NCI-H1417 treated with DMSO at 0.1 percent for 48 hours (cell line): ENCODE measurements at regions not wholly inside any gene's neighbourhood (a gene's known extent, or its start where the extent isn't known, plus 50 kb on each side); places are given as distances from the start of the nearest gene placed in this dataset.
"Not testable (repeated sequence)": the region's sequence is repeated elsewhere in the genome, so short reads cannot be mapped to it uniquely, and the experiment has no call there.

Source experiments
- DNase-seq: peaks from one replicate; lab custom pipeline; 2025; lab: John Stamatoyannopoulos, UW

DNA sequence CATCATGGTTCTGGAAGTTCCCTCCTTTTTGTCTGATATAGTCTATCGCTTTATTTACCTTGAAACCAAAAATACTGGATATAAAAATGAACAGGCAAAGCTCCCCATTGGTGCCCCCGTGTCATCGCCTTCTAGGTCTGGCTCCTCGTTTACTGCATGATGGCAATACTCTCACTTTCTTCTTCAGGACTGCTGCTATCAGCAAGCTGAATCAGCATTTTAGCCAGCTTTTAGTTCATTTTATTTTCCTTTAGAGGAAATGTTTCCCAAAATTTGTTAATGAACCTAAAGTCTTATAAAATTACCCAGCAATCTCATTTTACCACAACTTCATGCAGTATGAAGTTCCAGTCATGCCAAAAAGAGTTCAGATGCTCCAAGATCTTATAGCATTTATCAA lies 80.5 kb downstream of the ZIC3 start:
- no peak for DNase-seq

DNA sequence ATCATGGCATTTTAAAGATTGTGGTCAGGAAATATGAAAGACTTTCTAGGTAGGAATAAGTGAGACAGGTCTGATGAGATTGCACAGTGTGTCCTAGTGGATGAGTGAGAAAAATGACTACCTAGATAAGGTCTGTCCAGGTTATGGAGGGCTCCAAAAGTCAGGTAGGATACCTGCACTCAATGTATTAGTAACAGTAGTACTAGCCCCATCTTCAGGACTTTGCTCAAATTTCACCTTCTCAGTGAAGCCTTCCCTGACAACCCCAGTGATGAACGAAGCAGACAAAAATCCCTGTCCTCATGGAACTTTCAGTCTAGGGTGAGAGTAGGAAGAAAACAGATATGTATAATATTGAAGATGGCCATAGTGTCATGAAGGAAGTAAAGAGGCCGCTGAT lies 85.7 kb downstream of the ZIC3 start:
- no peak for DNase-seq

DNA sequence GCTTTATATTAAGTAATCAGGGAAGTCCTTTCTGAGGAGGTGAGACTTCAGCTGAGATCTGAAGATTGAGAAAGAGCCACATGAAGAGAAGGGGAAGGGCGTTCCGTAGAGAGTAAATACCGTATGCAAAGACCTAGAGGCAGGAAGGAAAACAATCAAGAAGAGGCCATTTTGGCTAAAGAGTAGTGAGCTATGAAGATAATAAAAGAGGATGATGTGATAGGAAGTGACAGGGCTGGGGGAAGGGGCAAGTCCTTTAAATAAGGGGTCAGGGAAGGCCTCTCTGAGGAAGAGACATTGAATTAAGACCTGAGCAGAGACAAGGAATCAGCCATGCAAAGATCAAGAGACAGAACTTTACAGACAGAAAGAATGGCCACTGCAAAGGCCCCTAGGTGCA lies 86.2 kb downstream of the ZIC3 start:
- DNase-seq = no peak

DNA sequence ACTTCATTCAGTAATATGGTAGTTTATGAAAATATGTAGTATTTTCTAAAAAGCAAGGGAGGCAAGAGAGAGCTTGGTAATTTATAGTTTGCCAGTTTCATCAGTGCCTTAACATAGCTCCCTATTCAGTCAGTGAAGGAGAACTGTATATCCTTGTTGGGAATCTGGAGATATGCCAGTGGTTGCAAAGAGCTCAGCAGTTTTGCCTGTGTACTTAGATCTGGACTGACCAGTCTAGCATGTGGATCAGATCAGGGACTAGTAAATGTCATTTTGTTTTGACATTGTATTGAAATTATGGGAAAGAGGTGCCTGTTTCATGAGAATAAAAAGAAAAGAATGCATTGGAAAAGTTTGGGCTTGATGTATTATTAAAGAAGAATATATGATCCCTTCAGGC lies 88.6 kb downstream of the ZIC3 start:
- DNase-seq = no peak

DNA sequence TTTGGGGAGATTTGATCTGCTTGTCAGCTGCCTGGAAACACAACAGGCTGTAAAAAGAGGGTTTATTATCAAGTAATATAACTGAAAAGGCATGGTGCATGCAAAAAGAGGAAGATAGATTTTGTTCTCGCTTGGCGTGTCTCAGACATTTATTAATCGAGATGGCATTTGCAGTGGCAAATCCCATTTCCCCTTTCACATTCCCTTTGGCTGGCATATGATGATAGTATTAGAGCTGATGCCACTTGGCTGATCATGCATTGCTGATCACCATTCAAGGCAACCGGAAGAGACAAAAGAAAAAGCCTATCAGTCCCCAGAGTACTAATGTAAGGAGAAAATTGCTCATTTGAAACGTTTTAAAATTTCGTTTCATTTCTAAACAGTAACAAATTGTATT lies 101.8 kb downstream of the ZIC3 start:
- DNase-seq = no peak

DNA sequence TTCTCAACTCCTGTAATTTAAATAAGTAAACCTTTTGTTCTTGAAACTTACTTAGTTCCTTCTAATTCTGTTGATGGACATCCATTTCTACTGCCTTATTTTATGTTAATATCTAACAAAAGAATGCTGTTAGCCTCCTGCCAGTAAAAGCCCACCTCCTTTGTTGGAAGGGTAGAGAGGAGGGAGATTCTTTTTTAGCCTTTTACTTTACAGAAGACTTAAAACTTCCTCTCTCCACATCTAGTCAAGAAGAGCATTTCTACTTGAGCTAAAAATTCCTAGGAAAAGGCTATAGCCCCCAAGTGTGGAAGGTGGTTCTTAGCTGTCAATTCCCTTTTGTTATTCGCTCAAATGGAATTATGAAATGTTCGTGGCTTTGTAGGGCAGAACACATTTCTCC lies 118.7 kb downstream of the ZIC3 start:
- no peak for DNase-seq

DNA sequence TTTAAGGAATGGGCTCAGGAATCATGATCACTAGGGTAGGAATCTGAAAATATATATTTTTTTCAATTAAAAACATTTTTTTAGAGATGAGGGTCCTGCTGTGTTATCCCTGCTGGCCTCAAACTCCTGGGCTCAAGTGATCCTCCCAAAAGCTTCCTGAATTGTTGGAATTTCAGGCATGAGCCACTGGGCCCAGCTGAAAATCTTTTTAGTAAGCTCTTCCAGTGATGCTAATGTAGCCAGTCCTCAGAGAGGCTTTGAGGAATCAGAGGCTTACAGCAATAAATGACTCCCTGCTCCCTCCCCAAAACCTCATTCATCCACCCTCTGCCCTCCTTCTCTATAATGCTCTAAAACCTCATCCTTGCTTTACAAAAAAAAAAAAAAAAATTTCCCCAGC lies 129.5 kb downstream of the ZIC3 start:
- DNase-seq = no peak

DNA sequence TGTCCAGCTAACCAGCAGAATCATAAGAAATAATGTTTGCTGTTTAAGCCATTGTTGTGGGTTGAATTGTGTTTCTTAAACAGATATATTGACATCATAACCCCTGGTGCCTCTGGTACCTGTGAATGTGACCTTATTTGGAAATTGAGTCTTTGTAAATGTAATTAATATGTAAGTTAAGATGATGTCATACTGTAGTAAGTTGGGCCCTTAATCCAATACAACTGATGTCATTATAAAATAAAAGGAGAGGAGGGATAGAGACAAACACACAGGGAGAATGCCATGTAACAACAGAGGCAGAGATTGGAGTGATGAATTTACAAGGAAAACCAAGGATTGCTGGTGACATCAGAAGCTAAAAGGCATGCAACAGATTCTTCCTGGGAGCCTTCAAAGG lies 141.4 kb downstream of the ZIC3 start:
- no peak for DNase-seq

DNA sequence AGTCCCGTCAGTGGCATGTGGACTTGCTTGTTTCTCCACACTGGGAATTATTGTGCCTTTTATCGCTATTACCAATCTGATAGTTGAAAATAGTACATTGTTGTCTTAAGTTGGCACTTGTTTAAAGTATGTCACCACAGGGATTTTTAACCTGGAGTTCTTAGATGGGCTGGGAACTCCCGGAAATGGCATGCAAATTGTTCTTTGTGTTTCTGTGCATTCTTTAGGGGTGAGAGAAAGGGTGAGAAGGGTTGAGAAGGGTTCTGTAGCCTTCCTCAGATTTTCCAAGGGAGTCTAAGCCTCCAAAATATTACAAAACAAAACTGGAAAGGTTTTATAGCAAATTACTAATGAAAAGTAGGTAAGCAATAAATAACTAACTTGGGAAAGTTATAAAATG lies 176.9 kb downstream of the ZIC3 start:
- DNase-seq = no peak

DNA sequence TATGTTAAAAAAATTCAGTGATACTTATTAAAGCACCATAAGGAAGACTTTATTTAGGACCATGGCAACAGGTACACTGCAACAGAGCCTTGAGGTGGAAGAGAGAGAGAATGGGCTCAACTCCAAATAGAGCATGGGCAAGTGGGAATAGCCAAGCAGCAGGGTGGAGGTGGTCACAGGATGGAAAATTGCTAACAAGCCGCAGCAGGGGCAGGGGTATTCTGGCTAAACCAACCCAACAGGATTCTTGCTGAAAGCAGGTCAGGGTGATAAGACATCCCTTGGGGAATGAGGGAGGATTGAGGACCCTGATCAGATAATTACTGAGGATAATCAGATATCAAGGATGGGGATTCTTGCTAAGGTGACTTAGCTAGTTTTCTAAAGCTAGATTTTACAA lies 177.5 kb downstream of the ZIC3 start:
- no peak for DNase-seq

DNA sequence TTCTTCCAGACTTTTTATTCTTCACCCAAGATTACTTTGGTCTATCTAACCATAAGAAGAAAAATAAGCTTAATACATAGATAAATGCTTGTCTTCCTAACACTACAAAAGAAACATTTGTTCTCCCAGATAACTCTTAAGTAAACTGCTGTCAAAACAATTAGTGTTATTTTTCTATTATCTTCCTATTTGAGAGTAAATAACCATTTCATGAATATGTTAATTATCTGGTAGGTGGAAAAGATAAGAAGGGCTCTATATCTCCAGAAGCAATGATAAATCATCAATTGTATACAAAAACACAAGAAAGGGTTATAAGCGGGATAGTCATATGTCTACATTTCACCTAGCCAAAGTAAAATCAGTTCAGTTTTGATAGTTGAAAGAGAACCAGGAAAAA lies 180.4 kb downstream of the ZIC3 start:
- no peak for DNase-seq

DNA sequence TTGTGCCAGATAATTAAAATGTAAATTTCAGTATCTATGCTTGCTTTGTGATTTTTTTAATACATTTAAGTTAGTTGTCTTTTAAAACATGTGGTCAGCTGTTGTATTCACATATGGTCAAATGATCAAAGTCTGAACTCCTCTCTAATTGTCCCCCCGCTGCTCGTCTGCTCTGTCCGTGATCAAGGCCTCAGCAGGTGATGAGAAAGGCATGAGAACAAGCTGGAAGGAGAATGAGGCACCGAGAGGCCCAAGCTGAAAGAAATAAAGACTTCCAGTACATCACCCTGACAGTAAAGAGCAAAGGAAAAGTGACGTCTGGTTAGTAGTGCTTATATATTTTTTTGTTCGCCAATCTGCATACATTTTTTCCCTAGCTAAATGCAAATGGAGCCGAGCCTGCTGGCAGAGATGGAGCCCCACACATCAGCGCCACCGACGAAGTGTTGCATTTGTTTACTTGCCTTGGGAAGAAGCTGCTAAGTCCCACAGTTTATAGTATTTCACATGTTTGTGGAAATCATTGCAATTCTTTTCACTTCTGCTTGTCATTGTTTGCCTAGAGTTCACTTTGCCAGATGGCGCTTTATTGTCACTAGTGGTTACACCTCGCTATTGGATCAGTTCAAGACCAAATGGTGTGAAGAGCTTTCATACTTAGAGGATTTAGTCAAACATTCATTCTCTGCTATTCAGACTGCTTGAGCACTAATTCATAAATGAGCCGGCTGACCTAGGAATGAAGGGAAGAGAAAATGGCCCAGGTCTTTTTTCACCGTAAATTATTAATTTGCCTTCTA lies 181.5 kb downstream of the ZIC3 start:
- no peak for DNase-seq

DNA sequence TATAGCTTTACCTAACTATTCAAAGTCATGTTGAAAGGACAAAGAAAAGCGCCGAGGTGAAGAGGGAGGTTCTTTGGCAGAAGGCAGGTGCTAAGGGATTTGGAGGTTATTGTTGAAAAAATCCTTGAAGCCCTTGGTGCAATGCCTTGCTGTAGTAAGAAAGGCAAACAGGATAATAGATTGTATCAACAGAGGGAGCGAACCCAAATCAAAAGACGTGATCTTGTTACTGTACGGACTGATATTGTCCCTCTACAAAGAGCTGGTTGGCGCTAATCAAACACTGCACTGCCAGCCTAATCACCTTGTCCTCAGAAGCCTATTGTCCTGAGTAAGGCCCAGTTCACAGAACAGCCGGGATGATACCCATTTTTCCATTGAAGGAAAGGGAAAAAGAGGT lies 182.9 kb downstream of the ZIC3 start:
- no peak for DNase-seq

DNA sequence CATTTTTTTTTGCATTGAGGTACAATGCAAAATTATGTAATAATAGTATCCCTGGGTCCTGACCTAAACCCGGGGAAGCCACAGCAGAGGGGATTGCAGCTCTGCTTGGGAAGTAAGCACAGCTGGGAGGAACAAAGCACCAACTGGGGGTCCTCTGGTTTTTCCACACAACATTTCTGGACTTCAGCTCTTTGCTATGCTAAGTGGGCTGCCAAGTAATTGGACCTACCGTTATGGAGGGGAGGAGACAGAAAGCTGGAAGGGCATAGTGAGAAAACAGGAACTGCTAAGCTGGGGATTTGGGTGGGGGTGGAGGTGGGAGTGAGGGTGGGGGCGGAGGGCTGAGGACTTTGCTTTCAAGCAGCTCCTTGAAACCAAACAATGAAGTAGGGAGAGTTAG lies 183.3 kb downstream of the ZIC3 start:
- no peak for DNase-seq

DNA sequence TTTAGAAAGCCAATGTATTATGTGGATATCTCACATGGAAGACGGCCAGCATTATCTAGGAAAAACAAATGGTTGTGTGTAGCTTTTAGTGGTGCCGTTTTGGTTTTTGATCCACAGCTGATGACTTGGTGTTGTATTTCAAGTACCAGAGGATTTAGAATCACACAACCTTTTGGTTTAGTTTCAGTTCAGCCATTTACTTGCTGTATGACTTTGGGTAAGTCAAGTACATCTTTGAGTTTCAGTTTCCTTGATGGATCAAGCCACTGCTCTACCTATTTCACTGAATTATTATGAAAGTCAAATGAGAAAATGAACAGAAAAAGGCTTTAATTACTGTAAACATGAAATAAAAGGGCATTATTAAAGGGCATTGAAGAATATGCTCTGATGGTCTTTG lies 205.6 kb downstream of the ZIC3 start:
- no peak for DNase-seq

DNA sequence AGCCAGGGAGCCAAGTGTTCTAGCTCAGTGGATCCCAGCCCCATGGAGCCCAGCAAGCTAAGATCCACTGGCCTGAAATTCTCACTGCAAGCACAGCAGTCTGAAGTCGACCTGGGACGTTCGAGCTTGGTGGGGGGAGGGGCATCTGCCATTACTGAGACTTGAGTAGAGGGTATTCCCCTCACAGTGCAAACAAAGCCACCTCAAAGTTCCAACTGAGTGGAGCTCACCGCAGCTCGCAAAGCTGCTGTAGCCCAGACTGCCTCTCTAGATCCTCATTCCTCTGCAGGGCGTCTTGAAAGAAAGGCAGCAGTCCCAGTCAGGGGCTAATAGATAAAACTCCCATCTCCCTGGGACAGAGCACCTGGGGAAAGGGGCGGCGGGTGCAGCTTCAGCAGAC lies 226.3 kb downstream of the ZIC3 start:
- no peak for DNase-seq

DNA sequence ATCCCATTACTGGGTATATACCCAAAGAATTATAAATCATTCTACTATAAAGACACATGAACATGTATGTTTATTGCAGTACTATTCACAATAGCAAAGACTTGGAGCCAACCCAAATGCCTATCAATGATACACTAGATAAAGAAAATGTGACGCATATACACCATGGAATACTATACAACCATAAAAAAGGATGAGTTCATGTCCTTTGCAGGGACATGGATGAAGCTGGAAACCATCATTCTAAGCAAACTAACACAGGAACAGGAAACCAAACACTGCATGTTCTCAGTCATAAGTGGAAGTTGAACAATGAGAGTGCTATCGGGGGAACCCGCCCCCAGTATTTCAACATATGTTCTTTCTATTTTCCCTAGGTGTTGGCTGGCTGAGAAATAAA lies 232.0 kb downstream of the ZIC3 start:
- DNase-seq = not testable (repeated sequence)

DNA sequence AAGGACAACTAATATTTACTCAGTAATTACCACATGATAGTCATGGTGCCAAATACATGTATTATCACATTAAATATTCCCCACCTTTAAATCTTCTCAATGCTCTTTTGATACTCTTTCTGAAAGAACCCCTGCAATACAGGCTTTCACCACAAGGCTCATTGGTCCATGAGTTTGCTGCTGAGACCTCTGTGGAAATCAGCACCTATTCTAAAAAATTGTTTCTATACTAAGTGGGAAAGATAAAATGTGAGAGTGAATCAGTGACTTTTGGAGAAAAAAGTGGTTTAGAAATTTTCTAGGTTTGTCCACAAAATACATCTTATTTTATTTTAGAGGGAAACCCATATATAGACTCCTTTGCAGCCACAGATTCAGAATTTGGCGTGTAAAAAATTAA lies 257.3 kb downstream of the ZIC3 start:
- DNase-seq = no peak

DNA sequence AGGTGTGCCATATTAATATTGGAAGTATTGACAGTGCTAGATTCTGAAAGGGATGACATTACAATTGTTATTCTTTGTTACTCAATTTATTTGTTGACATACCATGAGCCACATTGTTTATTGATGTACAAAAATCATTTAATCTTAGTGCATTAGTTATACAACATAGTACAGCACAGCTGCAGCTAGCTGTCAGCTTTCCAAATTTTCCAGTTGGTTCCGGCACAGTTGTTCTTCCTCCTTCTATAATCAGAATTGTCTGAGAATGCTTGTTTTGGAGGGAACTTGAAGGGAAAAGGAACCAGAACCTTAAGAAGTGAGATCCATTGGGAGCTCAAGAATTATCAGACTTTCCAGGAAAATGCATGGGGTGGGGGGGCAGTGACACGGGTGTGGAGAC lies 281.4 kb downstream of the ZIC3 start:
- DNase-seq = no peak

DNA sequence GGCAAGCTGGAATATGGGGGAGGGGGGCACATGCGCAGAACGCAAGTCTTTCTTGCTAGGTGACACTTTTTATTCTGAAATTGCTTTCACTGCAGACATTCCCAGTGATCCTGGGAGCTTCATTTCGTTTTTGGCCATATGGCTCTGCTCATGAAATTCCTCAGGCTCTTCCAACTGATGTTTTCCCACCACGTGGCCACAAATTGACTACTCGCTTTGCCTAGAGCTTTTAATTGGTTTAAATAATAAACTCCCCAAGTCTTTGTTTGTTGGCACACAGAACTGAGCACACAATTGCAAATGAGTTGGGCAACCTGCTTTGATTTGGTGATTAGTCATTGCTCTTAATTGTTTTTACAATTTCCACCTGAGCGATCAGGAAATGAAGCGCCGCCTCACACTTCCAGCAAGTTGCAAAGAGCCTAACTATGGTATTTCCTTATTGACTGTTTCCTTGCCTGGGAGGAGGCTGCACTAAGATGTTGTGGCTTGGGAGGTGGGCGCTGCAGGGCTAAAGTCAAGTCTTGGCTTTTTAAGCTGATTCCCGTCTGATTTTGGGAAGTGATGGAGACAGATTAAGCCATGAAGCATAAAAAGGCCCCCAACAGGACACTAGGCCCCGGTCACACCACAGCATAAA lies 282.5 kb downstream of the ZIC3 start:
- DNase-seq = no peak

DNA sequence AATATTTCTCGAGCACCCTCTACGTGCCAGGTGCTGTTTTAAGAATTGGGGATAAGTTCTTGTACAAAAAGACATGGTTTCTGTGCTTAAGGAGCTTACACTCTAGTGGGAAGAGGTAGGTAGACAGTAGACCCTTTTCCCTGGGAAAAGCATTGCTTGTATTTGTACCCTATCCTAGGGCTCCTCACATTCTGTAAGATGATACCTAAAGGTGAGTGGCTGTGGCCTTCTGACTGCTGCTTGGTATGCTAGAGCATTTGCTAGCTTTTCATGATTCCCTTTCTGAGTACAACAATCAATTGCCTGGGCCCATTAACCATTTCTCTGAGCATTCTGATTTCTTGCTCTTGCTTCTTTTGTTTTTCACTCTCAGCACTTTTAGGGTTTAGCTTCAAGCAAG lies 286.6 kb downstream of the ZIC3 start:
- DNase-seq = no peak

DNA sequence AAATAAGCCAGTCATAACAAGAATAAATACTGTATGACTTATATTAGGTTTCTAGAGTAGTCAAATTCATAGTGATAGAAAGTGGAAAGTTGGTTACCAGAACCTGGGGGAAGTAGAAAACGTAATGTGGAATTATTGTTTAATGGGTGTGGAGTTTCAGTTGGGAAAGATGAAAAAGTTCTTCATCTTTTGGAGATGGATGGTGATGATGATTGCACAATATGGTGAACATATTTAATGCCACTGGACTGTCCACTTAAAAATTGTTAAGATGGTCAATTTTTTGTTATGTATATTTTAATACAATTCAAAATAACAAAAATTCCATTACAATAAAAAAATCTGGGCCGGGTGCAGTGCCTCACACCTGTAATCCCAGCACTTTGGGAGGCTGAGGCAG lies 289.6 kb downstream of the ZIC3 start:
- no peak for DNase-seq

DNA sequence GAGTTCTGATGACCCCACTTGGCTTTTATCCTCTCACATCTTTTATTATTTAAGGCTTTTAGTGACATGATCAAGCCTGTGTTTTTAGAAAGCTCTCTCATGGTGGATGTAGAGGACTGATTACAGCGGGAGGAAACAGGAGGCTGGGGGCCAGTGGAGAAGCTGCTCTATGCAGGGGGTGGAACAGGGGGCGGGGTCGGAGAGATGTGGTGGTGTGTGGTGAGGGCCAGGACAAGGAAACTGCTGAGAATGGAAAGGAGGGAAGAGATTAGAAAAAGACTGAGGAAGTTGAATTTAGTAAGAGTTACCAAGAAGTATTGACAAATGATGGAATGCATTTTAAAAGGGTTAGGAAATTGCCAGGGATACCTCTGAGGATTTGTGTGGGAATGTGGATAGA lies 292.2 kb downstream of the ZIC3 start:
- no peak for DNase-seq

DNA sequence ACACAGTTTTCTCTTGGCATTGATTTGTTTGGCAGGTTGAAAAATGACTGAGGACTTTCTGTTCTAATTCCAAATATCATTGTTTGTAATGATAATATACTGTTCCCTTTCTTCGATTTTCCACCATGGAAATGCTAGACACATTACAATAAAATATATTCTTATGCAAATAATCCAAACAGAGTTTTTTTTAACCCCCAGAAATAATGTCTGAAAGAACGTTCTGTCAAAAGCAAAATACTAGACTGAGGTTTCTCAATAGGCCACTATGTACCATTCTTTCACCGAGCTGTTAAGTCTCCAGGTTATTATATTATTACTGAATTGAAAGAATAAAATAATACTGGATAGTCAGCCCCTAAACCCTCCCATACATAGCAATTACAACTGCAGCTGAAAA lies 312.5 kb downstream of the ZIC3 start:
- no peak for DNase-seq
